HCT116 (cell line): ENCODE measurements at regions not wholly inside any gene's neighbourhood (a gene's known extent, or its start where the extent isn't known, plus 50 kb on each side); places are given as distances from the start of the nearest gene placed in this dataset.

Experiments used
- CTCF ChIP-seq, 3 experiments: fragments of 200-600 bp in 1 of 3; sonication (generic) in 1 of 3; IDR thresholded peaks in 2 of 3; conservative IDR thresholded peaks in 1 of 3; 2 replicates each; pipeline ENCODE4 v1.5.1; 2012 to 2017; ENCODE audit warnings: low read depth in 2 of 3, low read length in 2 of 3, antibody characterized with exemption in 1 of 3, borderline replicate concordance in 1 of 3, control low read depth in 1 of 3, mild to moderate bottlenecking in 1 of 3, mixed read lengths in 1 of 3, mixed run types in 1 of 3, moderate library complexity in 1 of 3; ENCODE audit not compliant: insufficient read depth in 1 of 3
- EZH2 ChIP-seq: fragments of 200-600 bp; sonication (generic); IDR thresholded peaks from 2 replicates; pipeline ENCODE4 v1.6.1; 2017; ENCODE audit warnings: antibody characterized with exemption, mixed run types
- POLR2A ChIP-seq: IDR thresholded peaks from 2 replicates; pipeline ENCODE4 v1.7.0; 2011; ENCODE audit warnings: borderline replicate concordance; ENCODE audit not compliant: insufficient read depth, insufficient read length; ENCODE audit errors: extremely low read depth
- POLR2AphosphoS5 ChIP-seq: IDR thresholded peaks from 2 replicates; pipeline ENCODE4 v1.6.1; 2011; ENCODE audit warnings: mild to moderate bottlenecking, low read depth, low read length, moderate library complexity
- REST ChIP-seq: IDR thresholded peaks from 2 replicates; pipeline ENCODE4 v1.6.1; 2012; ENCODE audit warnings: low read depth
- ZNF274 ChIP-seq: fragments of 200-500 bp; sonication (Bioruptor generic); IDR thresholded peaks from 2 replicates; pipeline ENCODE4 v1.6.1; 2014; ENCODE audit warnings: mild to moderate bottlenecking, low read depth, low read length, inconsistent platforms

GRCh38 chr5:22918511-22918910 lies 65.4 kb upstream of the CDH12 start:
- TF ChIP-seq CTCF (IDR thresholded peaks at IDR 0.05 in 2 of 3, conservative IDR thresholded peaks at IDR 0.05 in 1 of 3; ENCODE audit: borderline replicate concordance in 1 of 3, insufficient read depth in 1 of 3, low read depth in 2 of 3, low read length in 2 of 3): no peak
- TF ChIP-seq POLR2AphosphoS5: no peak
- TF ChIP-seq EZH2: no peak
- TF ChIP-seq REST: no peak
- TF ChIP-seq POLR2A: no peak
- no peak for TF ChIP-seq ZNF274
